ENCODE measurements at regions not wholly inside any gene's neighbourhood (a gene's known extent, or its start where the extent isn't known, plus 50 kb on each side); places are given as distances from the start of the nearest gene placed in this dataset.

DNA sequence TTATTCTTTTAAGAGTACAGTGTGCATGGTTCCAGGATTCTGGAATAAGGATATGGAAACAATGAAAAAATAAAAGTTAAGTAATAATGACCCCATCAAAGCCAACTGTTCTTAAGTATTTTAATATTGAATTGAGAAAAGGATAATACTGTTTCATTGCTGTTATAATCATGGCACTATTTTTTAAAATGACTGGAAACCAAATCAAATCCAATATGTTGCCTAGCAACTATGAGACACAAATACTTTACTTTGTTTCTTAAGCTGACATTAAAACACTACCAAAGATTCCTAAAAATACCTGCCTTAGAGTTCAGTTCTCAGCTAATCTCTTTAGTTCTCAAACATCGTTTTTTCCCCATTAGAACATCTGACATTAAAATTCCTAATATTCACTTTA is 66.4 kb upstream of the OTOGL start:
- no peak for DNase-seq (ENCODE audit: low read depth)
- no peak overlapping the region for H3K4me3 ChIP-seq (ENCODE audit: low read depth, low read length)
- no peak for TF ChIP-seq CTCF (conservative IDR thresholded peaks at IDR 0.05; ENCODE audit: low read depth, low read length)

- DNase-seq (ENCODE audit: low read depth), result no peak
- H3K4me3 ChIP-seq (ENCODE audit: low read depth, low read length), result no peak overlapping the region
- no peak for TF ChIP-seq CTCF (conservative IDR thresholded peaks at IDR 0.05; ENCODE audit: low read depth, low read length)
These were observed 68.1 kb upstream of the OTOGL start for GRCh38 chr12:80031229-80031628.

DNA sequence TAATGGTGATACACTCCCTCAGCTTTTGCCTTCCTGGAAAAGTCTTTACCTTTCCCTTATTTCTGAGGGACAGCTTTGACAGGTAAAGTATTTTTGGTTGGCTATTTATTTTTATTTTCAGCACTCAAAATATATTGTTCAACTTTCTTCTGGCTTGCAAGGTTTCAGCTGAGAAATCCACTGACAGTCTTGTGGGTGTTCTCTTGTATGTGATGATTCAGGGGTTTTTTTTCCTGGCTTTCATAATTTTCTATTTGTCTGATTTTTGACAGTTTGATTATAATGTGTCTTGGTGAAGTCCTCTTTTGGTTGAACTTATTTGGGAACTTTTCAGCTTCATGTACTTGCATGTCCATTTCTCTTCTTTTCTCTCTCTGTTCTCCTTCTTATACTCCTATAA is 73.7 kb upstream of the OTOGL start:
- no peak for TF ChIP-seq CTCF (conservative IDR thresholded peaks at IDR 0.05; ENCODE audit: low read depth, low read length)
- no peak overlapping the region for H3K4me3 ChIP-seq (ENCODE audit: low read depth, low read length)
- DNase-seq (ENCODE audit: low read depth), result no peak

GRCh38 chr12:80019691-80020090 is 79.6 kb upstream of the OTOGL start:
- no peak for DNase-seq (ENCODE audit: low read depth)
- TF ChIP-seq CTCF (conservative IDR thresholded peaks at IDR 0.05; ENCODE audit: low read depth, low read length), result no peak
- no peak overlapping the region for H3K4me3 ChIP-seq (ENCODE audit: low read depth, low read length)

DNA sequence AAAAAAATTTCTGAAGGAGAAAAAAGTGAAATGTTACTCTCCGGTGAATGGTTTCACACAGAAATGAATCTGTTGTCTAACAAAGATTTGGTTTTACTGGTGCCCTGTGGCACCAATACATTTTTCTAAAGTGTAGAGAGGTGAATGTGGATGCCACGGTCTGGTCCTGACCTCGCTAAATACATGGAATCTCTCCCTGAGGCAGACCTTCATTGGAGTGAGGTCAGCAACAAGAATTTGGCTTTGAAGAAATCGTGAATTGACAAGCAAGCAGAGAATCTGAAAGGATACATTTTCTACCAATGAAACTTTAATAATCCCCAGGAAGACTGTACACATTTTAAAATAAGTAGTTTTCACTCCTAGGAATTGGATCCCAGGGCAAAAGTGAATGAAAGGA is 81.2 kb upstream of the OTOGL start:
- H3K4me3 ChIP-seq (ENCODE audit: low read depth, low read length), result no peak overlapping the region
- TF ChIP-seq CTCF (conservative IDR thresholded peaks at IDR 0.05; ENCODE audit: low read depth, low read length), result no peak
- no peak for DNase-seq (ENCODE audit: low read depth)

- H3K4me3 ChIP-seq (ENCODE audit: low read depth, low read length), result no peak overlapping the region
- TF ChIP-seq CTCF (conservative IDR thresholded peaks at IDR 0.05; ENCODE audit: low read depth, low read length), result no peak
- no peak for DNase-seq (ENCODE audit: low read depth)
These were observed 82.0 kb upstream of the OTOGL start for GRCh38 chr12:80017261-80017870.

DNA sequence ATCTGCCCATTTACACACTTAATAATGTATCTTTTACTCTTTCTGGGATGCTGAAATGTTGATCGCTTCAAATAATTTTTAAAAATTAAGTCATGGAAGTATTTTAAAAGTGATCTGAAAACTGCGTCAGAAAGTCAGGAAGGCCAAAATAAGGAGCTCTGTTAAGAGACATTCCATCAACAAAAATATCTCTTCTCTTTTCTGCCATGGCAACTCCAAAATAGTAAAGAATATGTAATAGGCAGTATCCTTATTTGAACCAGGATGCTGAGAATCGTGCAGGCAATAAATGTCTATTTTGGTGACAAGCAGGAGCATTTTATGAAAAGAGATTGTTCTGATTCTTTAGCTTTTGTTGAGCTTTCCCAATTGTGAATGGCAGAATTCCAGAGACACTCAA is 81.8 kb upstream of the PPP1R12A start:
- no peak overlapping the region for H3K4me3 ChIP-seq (ENCODE audit: low read depth, low read length)
- DNase-seq (ENCODE audit: low read depth), result no peak
- no peak for TF ChIP-seq CTCF (conservative IDR thresholded peaks at IDR 0.05; ENCODE audit: low read depth, low read length)

All from choroid plexus epithelial cell (primary cell).